ENCODE measurements at regions not wholly inside any gene's neighbourhood (a gene's known extent, or its start where the extent isn't known, plus 50 kb on each side); places are given as distances from the start of the nearest gene placed in this dataset.

DNA sequence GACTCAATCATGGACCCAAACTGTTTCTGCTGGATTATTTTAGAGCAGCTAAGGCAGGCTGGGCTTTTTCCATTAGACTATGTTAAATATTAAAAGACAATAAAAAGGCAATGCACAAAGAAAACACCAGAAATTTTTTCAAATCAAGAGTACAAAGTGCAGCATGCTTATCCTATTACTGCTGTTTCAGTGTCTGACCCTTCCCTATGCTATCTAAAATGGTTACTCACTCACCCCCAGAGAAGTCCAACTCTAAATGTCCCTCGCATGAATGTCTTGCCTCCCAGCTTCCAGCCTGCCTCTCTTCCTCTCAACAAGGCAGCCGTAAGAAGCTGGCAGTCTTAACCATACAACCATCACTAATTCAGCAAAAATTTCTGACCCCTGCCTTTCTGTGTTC lies 108.7 kb upstream of the SYT6 start:
- Histone ChIP-seq H3K4me3 (ENCODE audit: insufficient read depth, low read length, poor library complexity, severe bottlenecking) (no peak overlapping the region), H3K36me3 (ENCODE audit: low read length) (no peaks in the 10 kb centered on the region), H3K27ac (ENCODE audit: low read depth, low read length) (no peak overlapping the region), H3K9ac (ENCODE audit: low read length) (no peak overlapping the region), H2AFZ (ENCODE audit: low read depth, low read length, severe bottlenecking) (no peak overlapping the region), H3F3A (ENCODE audit: insufficient read depth) (no peaks in the 10 kb centered on the region), H3K4me2 (ENCODE audit: low read depth, low read length, poor library complexity, severe bottlenecking) (no peak overlapping the region), H3K9me2 (replicated peaks; ENCODE audit: insufficient read depth, low read length) (no peaks in the 10 kb centered on the region), H4K20me1 (ENCODE audit: low read depth, low read length) (no peaks in the 10 kb centered on the region), H3K79me2 (ENCODE audit: insufficient read depth, low read length) (no peaks in the 10 kb centered on the region), H3K27me3 (ENCODE audit: low read length) (no peaks in the 10 kb centered on the region), H3K9me3 (ENCODE audit: insufficient read depth, low read length) (no peaks in the 10 kb centered on the region)
- TF ChIP-seq EZH2phosphoT487 (conservative IDR thresholded peaks at IDR 0.05; ENCODE audit: low read length): no peak
- TF ChIP-seq, protein P1, sequence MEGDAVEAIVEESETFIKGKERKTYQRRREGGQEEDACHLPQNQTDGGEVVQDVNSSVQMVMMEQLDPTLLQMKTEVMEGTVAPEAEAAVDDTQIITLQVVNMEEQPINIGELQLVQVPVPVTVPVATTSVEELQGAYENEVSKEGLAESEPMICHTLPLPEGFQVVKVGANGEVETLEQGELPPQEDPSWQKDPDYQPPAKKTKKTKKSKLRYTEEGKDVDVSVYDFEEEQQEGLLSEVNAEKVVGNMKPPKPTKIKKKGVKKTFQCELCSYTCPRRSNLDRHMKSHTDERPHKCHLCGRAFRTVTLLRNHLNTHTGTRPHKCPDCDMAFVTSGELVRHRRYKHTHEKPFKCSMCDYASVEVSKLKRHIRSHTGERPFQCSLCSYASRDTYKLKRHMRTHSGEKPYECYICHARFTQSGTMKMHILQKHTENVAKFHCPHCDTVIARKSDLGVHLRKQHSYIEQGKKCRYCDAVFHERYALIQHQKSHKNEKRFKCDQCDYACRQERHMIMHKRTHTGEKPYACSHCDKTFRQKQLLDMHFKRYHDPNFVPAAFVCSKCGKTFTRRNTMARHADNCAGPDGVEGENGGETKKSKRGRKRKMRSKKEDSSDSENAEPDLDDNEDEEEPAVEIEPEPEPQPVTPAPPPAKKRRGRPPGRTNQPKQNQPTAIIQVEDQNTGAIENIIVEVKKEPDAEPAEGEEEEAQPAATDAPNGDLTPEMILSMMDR (IDR thresholded peaks at IDR 0.05; ENCODE audit: insufficient read depth, low read length, poor library complexity, severe bottlenecking): no peak

DNA sequence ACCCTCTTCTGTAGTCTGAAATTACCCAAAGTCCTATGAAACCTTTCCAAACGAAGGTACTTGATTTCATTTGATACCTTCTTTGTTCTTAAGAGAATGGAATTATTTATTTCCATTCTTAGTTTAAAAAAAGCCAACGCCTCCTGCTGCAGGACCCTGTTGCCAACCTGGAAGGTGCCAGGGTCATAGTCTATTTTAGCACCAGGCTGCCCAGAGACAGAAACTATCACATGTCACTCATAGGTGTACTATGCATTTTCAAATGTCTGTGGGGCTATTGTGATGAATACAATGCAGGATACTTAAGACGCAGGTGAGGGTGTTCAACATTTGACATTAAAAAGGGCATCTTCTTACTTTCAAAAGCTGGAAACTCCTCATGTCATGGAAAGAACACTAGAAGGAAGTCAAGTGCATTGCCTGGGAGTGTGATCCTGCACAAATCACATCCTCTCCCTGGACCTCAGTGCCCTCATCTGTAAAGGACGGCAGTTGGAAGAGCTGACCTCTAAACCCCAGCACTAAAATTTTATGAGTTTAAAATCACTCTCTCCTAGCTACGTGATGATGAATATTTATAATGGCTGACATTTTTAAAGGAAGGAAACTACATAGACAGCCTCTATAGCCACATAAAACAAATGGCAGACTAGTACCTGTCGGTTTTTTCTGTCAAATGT lies 107.3 kb upstream of the SYT6 start:
- H3K4me2 ChIP-seq (ENCODE audit: low read depth, low read length, poor library complexity, severe bottlenecking): no peak overlapping the region
- no peaks in the 10 kb centered on the region for H3K79me2 ChIP-seq (ENCODE audit: insufficient read depth, low read length)
- no peak overlapping the region for H3K4me3 ChIP-seq (ENCODE audit: insufficient read depth, low read length, poor library complexity, severe bottlenecking)
- H3K27ac ChIP-seq (ENCODE audit: low read depth, low read length): no peak overlapping the region
- no peaks in the 10 kb centered on the region for H3K9me3 ChIP-seq (ENCODE audit: insufficient read depth, low read length)
- H2AFZ ChIP-seq (ENCODE audit: low read depth, low read length, severe bottlenecking): no peak overlapping the region
- no peaks in the 10 kb centered on the region for H3K9me2 ChIP-seq (replicated peaks; ENCODE audit: insufficient read depth, low read length)
- no peaks in the 10 kb centered on the region for H3F3A ChIP-seq (ENCODE audit: insufficient read depth)
- no peaks in the 10 kb centered on the region for H3K36me3 ChIP-seq (ENCODE audit: low read length)
- H3K27me3 ChIP-seq (ENCODE audit: low read length): no peaks in the 10 kb centered on the region
- TF ChIP-seq, protein P1 (IDR thresholded peaks at IDR 0.05; ENCODE audit: insufficient read depth, low read length, poor library complexity, severe bottlenecking): no peak
- TF ChIP-seq EZH2phosphoT487 (conservative IDR thresholded peaks at IDR 0.05; ENCODE audit: low read length): no peak
- no peak overlapping the region for H3K9ac ChIP-seq (ENCODE audit: low read length)
- H4K20me1 ChIP-seq (ENCODE audit: low read depth, low read length): no peaks in the 10 kb centered on the region

DNA sequence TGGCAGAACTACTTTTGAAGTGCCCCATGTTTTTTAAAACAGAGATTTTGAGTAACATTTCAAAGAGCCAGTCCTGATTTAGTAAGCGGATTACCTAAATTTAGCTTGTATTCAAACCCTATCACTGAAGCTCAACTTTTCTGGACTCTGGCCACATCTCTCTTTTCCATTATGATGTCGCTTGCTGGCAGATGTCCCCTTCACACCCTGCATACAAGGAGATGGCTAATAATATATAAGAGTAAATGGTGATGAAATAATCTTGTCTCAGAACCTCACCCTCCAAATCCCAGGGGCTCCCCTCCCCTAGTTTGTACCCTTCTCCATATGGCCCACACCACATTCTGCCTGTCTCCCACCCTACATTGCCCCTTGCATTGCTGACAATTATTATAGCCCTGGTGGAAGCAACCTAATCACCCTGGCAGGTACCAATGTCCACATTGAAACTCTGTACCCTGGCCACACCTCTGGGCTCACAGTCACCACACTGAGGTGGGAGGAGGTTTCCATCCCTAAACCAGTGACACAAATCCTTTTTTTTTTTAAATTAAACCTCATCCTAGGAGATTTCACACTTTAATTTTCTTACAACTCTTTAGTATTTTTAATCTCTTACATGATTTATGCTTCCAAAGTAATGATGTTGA lies 106.0 kb upstream of the SYT6 start:
- Histone ChIP-seq H3K9ac (ENCODE audit: low read length) (no peak overlapping the region), H3K9me3 (ENCODE audit: insufficient read depth, low read length) (no peaks in the 10 kb centered on the region), H3K4me2 (ENCODE audit: low read depth, low read length, poor library complexity, severe bottlenecking) (no peak overlapping the region), H3K79me2 (ENCODE audit: insufficient read depth, low read length) (no peaks in the 10 kb centered on the region), H4K20me1 (ENCODE audit: low read depth, low read length) (no peaks in the 10 kb centered on the region), H3K27me3 (ENCODE audit: low read length) (no peaks in the 10 kb centered on the region), H3K36me3 (ENCODE audit: low read length) (no peaks in the 10 kb centered on the region), H2AFZ (ENCODE audit: low read depth, low read length, severe bottlenecking) (no peak overlapping the region), H3K9me2 (replicated peaks; ENCODE audit: insufficient read depth, low read length) (no peaks in the 10 kb centered on the region), H3F3A (ENCODE audit: insufficient read depth) (no peaks in the 10 kb centered on the region), H3K4me3 (ENCODE audit: insufficient read depth, low read length, poor library complexity, severe bottlenecking) (no peak overlapping the region), H3K27ac (ENCODE audit: low read depth, low read length) (no peak overlapping the region)
- TF ChIP-seq EZH2phosphoT487 (conservative IDR thresholded peaks at IDR 0.05; ENCODE audit: low read length): no peak
- TF ChIP-seq, protein P1 (IDR thresholded peaks at IDR 0.05; ENCODE audit: insufficient read depth, low read length, poor library complexity, severe bottlenecking): no peak

Data from SU-DHL-6 (cell line).